ENCODE measurements at regions not wholly inside any gene's neighbourhood (a gene's known extent, or its start where the extent isn't known, plus 50 kb on each side); places are given as distances from the start of the nearest gene placed in this dataset.
"Not testable (repeated sequence)": the region's sequence is repeated elsewhere in the genome, so short reads cannot be mapped to it uniquely, and the experiment has no call there.

DNA sequence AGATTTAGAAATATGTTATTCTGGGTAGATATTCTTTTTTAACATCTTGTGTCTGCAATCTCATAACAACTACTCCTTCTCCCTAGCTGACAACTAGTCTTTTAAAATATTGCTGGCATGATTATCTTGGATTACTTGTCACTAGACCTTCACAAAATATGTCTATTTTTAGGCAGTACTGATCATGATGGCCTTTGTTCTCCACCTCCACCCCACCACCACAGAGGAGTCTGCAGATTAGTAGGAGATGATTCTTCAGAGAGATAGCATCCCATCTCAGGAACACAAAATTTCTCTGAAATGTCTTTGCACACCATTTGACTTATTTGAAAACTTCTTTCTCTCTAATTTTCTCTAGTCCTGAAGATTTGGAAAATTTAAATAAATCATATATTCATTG lies 338.1 kb upstream of the SPHKAP start:
- no peak for DNase-seq (ENCODE audit: low read depth)

DNA sequence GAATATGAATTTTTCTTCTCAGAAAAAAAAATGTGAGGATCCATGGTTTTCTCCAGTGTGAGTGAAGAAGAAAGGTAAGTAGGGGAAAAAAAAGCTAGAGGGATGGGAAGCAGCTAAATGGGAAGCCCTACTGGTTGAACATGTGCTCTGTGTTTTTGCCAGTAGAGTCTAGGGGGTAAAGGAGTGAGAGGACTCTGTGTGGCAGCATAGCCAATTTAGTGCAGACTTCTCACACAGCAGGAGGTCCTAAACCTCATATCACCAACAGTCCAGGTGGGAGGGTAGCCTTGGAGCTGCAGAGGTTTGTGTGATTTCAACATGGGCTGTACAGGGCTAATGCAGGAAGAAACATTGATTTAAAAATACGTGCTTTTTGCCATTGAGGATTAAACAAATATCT lies 334.5 kb upstream of the SPHKAP start:
- no peak for DNase-seq (ENCODE audit: low read depth)

DNA sequence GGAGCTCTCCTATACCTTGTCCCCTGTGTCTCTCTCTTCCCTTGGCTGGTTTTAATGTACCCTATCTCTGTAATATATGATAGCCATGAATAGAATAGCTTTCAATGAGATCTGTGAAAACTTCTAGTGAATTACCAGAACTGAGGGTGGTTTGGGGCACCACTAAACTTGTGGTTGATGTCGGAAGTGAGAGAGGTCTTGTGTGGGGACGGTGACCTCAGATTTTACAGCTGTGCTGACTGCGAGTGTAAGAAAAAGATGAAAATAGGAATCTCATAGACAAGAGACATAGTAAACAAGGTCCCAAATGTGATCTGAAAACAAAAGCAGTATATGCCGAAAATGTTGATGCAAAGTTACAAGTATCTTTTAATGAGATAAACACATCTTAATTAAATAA lies 332.0 kb upstream of the SPHKAP start:
- DNase-seq (ENCODE audit: low read depth) = not testable (repeated sequence)

DNA sequence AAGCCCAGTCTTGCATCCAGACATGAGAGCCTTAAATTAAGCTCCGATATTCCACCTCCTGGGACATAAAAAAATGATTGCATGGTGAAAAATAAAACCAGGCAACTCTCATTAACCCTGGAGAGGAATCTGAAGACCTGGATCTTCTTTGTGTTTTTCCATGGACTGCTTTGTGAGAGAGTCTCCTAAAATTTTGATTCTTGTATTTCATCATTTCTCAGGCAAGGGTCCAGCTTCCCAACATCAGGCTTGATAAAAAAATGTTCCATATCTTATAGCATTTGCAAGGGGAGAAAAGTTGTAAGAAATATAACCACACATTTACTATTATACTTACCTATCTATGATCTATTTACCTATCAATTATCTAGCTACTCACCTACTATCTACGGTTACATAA lies 327.5 kb upstream of the SPHKAP start:
- no peak for DNase-seq (ENCODE audit: low read depth)

DNA sequence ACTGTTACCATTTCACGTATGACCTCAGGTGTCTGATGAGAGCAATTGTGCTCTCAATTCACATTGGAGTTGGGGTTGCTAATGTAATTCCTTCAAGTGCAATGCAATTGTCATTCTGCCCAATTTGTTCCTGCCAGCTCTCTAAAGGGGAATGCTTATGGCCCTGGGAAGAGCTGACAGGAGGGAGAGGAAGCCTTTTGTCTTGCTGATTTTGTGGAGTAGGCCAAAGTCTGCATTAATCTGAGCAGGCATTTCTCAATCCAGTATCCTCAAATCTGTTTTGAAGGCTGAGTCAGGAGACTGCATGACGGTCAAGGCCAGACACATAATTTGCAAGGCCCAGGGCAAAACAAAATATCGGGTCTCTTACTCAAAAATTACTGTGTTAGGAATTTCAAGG lies 326.4 kb upstream of the SPHKAP start:
- no peak for DNase-seq (ENCODE audit: low read depth)

DNA sequence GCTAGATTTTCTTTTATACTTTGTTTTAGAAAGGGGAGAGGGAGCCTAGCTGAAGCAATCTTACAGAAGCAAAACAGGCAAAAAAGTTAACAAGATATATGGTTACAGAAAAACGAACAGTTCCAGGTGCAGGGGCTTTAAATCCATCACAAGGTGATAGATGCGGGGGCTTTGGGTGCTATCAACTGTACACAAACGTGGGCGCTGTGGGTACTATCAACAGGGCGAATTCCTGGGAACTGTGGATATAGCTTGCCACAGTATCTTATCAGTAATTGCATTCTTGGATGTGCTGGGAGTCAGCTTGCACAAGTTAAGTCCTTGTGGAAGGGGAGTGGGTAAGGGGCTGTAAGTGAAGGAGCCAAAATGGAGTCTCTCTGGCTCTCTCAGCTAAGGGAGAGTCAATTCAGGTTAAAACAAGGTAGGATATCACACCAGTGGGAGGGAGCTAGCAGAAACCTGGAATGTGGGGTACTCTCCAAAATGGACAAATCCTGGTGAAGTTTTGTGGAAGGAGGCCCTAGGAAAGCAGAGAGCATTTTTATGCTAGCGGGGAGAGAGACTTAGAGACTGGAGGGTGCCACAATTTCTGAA lies 325.8 kb upstream of the SPHKAP start:
- no peak for DNase-seq (ENCODE audit: low read depth)

DNA sequence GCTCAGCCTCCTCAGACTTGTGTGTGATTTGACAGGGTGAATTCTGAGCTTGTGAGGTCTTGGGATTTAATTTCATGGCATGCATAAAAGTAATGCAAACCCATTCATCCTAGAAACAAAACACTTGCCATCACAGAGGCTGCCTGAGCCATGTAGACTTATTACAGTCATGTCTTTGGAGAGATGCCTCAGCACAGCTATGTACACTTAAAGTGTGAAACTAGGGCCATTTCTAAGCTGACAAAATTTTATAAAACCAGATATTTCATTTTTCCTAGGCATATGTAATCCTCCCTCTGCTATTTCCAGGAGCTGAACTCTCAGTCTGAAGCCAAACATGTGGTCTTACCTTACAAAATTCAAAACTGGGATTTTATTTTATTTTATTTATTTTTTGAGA lies 322.2 kb upstream of the SPHKAP start:
- no peak for DNase-seq (ENCODE audit: low read depth)

DNA sequence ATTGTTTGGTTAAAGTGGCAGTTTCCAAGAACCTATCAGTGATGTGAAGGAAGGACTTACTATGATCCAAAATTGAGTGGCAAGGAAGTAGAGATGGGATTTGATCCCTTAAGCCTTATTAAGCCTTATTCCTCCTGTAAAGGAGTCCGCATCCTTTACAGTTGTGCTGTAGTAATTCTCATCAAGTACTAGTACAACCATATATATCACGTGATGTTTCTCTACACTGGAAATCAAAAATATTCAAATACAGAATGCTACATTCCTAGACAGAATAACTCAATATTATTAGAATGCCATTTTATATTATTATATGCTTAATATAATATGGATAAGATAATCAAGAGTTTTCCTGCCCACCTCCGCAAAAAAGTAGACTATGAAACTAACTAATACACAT lies 312.4 kb upstream of the SPHKAP start:
- no peak for DNase-seq (ENCODE audit: low read depth)

DNA sequence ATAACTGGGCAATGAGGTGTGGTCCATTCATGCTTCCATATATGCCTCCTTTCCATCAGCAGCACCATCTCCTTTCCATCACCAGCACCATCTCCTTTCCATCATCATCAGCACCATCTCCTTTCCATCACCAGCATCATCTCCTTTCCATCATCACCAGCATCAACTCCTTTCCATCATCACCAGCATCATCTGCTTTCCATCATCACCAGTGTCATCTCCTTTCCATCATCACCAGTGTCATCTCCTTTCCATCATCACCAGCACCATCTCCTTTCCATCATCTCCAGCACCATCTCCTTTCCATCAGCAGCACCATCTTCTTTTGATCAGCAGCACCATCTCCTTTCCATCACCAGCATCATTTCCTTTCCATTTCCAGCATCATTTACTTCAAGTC lies 297.5 kb upstream of the SPHKAP start:
- DNase-seq (ENCODE audit: low read depth) = no peak

DNA sequence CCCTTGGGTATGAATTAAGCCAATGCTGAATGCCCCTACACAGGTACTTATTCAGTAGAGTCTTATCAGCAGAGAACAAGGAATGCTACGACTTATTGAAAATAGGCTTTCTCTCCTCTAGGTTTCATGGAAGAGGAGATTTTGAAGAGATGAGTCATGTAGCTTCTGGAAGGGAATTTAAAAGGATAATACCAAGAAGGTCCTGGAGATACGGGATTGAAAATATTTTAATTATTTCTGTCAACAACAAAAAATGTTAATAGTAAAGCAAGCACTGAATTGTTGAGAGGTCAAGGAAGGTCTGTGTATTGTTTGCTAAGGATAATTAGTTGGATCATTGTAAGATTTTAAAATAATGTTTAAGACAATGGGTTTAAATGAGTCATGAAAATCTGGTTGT lies 293.0 kb upstream of the SPHKAP start:
- DNase-seq (ENCODE audit: low read depth) = peak; percentile 41

DNA sequence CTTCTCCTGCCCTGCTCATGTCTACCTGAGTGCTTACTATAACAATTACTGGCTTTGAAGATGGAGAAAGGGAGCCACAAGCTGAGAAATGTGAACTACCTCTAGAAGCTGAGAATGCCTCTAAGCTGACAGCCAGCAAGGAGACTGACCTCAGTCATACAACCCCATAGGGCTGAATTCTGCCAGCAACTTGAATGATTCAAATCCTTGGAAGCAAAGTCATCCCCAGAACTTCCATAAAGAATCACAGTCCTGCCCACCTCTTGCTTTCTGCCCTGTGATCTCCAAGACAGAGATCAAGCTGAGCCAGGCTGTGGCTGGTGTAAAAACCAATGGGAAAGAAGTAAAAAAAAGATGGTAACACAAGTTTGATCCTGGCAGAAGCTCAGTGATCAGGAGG lies 288.2 kb upstream of the SPHKAP start:
- no peak for DNase-seq (ENCODE audit: low read depth)

DNA sequence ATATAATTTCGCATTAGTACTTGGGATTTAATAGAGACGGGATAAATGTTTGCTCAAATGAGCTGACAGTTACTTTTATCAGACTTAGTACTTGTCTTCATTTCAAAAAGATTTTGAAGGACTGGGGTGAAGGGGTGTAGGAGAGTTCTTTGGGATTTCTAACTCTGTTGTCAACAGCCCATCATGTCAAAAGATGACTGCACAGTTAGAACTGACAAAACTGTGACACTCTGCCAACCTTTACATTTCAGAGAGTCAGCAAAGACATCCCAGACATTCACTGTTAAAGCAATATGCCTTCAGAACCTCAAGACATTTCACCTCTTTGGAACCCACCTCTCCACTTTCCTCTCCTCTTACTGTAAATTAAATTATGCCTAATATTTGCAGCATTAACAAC lies 285.4 kb upstream of the SPHKAP start:
- no peak for DNase-seq (ENCODE audit: low read depth)

DNA sequence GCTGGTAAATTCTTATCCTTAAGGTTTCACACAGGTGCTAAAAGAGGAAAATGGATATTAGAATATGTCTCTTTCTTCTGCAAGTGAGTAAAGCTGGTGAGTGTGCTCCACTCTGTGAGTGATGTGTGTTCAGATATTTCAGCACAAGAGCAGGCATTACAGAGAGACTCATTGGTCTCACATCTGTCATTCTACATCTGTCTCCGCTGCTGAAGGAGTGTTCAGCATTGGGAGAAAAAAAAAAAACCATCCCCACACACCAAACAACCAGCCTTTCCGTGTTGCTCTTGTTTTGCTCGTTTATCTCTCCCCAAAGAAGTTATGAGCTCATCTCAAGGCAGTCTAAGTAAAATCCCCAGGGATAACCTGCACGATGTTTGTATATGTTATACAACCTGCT lies 283.9 kb upstream of the SPHKAP start:
- DNase-seq (ENCODE audit: low read depth) = no peak

DNA sequence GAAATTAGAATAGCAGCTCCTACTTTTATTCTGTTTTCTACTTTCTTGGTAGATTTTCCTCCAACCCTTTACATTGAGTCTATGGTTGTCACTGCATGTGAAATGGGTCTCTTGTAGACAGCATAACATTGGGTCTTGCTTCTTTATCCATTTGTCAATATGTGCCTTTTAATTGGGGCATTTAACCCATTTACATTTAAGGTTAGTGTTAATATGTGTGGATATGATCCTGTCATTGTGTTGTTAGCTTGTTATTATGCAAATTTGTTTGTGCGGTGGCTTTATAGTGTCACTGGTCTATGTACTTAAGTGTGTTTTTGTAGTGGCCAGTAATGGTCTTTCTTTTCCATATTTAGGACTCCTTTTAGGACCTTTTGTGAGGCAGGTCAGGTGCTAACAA lies 276.9 kb upstream of the SPHKAP start:
- DNase-seq (ENCODE audit: low read depth) = no peak

DNA sequence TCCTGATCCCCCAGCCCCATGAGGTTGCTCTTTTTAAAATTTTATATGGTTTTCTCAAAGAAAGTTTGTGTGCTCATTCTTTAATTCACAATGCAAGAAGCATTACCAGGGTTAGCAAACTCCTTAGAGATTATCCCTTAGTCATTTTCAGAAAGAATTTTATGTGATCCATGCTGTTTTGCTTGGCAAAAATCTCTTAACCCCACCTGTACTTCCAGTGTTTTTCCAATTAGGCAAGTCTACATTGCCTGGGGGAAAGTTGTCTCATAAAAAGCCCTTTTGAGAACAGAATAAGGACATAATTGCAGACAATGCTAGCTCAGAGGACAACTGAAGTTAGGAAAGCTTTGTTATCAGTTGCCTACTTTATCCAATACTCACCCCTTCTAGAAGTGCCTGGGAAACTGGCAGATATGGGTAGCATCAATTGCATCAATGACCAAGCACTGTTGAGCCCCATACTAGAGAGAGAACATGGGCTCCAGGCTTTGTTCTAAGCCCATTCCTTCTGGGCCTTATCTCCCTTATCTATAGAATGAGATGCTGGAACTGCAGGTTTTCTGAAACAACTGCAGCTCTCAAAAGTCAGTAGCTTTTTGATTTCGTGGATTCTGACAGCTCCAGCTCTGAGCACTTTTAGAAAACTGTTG lies 265.9 kb upstream of the SPHKAP start:
- no peak for DNase-seq (ENCODE audit: low read depth)

DNA sequence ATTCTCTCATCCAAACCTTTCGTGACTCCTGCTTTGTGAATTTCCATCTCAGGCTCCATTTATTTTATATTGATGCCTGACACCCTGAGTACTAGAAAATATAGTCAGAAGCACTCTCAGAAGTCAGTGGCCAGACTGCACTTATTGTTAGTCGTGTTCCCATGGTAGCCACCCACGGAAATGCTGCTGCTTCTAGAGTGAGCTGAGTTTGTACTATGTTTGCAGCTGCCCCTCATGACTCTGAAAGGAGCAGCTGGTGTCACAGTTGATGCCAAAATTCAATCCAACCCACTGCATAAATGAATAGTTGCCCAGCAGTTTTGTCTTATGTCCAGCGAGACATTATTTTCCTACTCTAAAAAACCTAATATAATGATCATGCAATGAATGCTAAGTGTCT lies 265.2 kb upstream of the SPHKAP start:
- DNase-seq (ENCODE audit: low read depth) = no peak

DNA sequence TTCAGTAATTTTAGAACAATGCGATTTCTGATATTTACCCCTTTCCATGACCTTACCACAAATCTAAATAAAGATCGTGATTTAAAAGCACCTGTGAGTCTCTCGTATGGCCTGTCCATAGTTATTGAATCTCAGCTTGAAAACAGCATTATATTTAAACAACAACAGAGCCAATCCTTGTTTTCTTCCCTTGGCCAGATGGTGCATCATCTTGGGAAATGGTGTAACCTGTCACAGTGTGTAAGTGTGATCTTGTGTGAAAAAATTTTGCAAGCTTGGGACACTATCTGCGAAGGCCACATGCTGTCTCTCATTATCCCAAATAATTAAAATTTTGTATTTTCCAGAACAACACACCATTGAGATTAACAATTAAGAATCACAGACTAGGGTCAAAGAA lies 262.7 kb upstream of the SPHKAP start:
- no peak for DNase-seq (ENCODE audit: low read depth)

DNA sequence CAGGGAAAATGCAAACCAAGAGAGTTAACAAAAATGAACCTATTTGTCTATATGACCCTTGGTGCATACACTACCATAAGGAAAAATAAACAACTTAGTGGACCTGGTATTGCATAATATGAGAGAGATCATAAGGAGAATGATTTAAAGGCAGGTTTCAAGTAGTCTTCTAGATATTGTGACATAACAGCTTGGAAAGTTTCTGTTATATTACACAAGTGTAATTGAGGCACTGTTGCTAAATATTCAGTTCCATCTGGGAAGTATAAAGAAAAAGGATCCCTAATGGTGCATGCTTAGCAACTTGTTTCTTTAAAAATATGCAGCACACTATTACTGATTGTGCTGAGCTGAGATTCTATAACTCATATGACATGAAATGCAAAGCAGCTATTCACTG lies 252.2 kb upstream of the SPHKAP start:
- DNase-seq (ENCODE audit: low read depth) = no peak

DNA sequence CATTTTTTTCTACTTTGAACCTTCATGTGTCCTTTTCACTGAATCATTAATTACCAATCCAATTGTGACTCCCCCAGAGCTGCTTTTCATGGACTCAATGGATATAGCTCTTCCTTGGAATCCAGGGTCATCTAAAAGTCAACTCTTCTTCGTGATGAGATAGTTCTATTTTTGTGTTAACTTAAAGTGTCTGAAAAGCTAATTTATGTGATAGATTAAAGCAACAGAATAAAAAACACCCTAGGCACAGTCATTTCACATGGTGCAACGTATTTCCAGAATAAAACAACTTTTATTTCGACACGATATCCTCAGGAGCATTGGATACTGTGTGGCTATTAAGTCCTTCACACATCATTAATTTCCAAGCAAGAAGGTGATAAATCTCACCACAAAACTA lies 250.6 kb upstream of the SPHKAP start:
- no peak for DNase-seq (ENCODE audit: low read depth)

DNA sequence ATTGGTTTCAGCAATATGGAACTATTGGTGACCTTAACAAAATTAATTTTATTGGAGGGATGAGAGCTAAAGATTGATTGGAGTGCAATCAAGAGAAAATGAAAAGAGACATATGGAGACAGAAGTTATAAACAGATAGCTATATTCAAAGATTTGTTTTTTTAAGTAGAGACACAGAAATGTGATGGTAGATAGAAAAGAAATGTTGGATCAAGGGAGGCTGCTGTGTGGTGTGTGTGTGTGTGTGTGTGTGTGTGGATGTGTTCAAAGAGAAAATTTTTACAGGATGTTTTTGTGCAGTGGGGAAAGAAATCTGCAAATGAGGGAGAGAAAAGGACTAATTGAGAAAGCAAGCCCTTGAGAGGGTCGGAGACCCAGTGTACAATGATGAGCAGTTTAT lies 249.5 kb upstream of the SPHKAP start:
- no peak for DNase-seq (ENCODE audit: low read depth)

DNA sequence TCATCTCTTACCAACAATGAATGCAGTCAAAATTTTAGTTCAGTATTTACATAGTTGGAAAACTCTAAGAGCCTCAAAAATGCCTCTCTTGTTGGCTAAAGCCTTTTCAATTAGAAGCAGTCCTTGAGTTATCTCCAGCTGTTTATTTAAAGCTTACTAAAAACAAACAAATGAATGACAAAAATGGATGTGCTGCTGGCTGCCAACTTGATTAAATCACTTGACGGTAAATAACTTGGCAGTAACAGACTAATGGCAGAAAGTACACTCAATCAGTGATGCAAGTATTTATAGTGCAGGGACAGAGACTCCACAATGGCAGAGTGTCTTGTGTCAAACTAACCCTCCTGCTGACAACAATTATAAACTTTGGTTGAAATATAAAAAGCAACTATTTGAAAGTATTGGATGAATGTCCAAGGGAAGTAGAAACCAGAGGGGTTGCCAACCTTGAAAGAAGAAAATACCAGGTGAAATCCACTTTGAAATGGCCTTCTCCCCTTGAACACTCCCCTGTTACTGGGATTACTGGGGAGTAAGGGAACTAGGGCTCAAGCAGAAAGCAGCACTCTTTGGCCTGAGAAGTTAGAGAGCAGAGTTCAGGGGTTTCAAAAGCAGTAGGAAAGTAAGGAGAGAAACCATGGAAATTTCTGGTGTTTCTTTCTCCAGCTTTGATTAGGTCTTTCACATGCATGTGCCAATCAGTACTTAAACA lies 245.2 kb upstream of the SPHKAP start:
- no peak for DNase-seq (ENCODE audit: low read depth)

DNA sequence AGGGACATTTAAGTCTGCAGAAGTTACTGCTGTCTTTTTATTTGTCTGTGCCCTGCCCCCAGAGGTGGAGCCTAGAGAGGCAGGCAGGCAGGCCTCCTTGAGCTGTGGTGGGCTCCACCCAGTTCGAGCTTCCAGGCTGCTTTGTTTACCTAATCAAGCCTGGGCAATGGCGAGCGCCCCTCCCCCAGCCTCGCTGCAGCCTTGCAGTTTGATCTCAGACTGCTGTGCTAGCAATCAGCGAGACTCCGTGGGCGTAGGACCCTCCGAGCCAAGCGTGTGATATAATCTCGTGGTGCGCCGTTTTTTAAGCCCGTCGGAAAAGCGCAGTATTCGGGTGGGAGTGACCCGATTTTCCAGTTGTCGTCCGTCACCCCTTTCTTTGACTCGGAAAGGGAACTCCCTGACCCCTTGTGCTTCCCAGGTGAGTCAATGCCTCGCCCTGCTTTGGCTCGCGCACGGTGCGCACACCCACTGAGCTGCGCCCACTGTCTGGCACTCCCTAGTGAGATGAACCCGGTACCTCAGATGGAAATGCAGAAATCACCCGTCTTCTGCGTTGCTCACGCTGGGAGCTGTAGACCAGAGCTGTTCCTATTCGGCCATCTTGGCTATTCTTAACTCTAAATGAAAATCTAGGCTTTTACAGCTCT lies 244.0 kb upstream of the SPHKAP start:
- not testable (repeated sequence) for DNase-seq (ENCODE audit: low read depth)

DNA sequence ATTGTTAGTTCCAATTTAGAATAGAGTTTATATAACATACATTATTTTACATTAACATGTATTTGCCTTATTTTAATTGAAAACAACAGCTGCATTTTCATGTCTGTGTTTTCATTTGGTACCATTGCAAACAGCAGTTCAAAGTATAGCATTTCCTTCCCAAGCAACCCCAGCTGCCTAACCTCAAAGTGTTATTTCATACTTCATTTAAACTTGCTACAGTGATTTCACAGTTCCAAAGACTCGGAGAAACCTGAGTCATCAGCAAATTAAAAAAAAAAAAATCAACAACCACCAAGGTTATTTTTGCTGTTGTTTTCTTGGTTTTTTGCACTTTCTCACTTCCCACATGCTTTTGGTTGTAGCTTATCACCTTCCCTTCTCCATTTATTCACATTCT lies 236.5 kb upstream of the SPHKAP start:
- DNase-seq (ENCODE audit: low read depth) = peak; percentile 46
